ENCODE measurements at regions not wholly inside any gene's neighbourhood (a gene's known extent, or its start where the extent isn't known, plus 50 kb on each side); places are given as distances from the start of the nearest gene placed in this dataset.

GRCh38 chr6:121499666-121500065, 64.2 kb downstream of the GJA1 start:
- DNase-seq, result no peak

GRCh38 chr6:121503589-121503991, 68.1 kb downstream of the GJA1 start:
- no peak for DNase-seq

- peak; percentile 57 for DNase-seq
Observed at GRCh38 chr6:121504227-121504626, 68.8 kb downstream of the GJA1 start.

GRCh38 chr6:121505284-121505683, 69.8 kb downstream of the GJA1 start:
- no peak for DNase-seq

- peak; percentile 9 for DNase-seq
Observed at GRCh38 chr6:121506761-121507754, 71.6 kb downstream of the GJA1 start.

- DNase-seq, result no peak
Observed at GRCh38 chr6:121510568-121511177, 75.2 kb downstream of the GJA1 start.

GRCh38 chr6:121515630-121516265, 80.3 kb downstream of the GJA1 start:
- DNase-seq, result no peak

GRCh38 chr6:121516331-121516730, 80.9 kb downstream of the GJA1 start:
- DNase-seq, result no peak

GRCh38 chr6:121520337-121521163, 85.1 kb downstream of the GJA1 start:
- no peak for DNase-seq

GRCh38 chr6:121521164-121521555, 85.7 kb downstream of the GJA1 start:
- DNase-seq, result no peak

- DNase-seq, result no peak
Observed at GRCh38 chr6:121522265-121522664, 86.8 kb downstream of the GJA1 start.

GRCh38 chr6:121522771-121523386, 87.4 kb downstream of the GJA1 start:
- no peak for DNase-seq

GRCh38 chr6:121523628-121524027, 88.2 kb downstream of the GJA1 start:
- DNase-seq, result no peak

- DNase-seq, result no peak
Observed at GRCh38 chr6:121526282-121526681, 90.8 kb downstream of the GJA1 start.

- DNase-seq, result no peak
Observed at GRCh38 chr6:121531658-121532169, 96.3 kb downstream of the GJA1 start.

- DNase-seq, result no peak
Observed at GRCh38 chr6:121533321-121533841, 97.9 kb downstream of the GJA1 start.

- DNase-seq, result no peak
Observed at GRCh38 chr6:121535777-121536176, 100.3 kb downstream of the GJA1 start.

- DNase-seq, result no peak
Observed at GRCh38 chr6:121536345-121536744, 100.9 kb downstream of the GJA1 start.

- DNase-seq, result no peak
Observed at GRCh38 chr6:121539439-121539838, 104.0 kb downstream of the GJA1 start.

GRCh38 chr6:121540210-121540609, 104.8 kb downstream of the GJA1 start:
- no peak for DNase-seq

GRCh38 chr6:121544691-121545090, 109.2 kb downstream of the GJA1 start:
- no peak for DNase-seq

- no peak for DNase-seq
Observed at GRCh38 chr6:121548131-121548530, 112.7 kb downstream of the GJA1 start.

Measured in suppressor macrophage treated with lipopolysaccharide for 4 hours (primary cell).